Astrocyte of the cerebellum (primary cell): ENCODE measurements at regions not wholly inside any gene's neighbourhood (a gene's known extent, or its start where the extent isn't known, plus 50 kb on each side); places are given as distances from the start of the nearest gene placed in this dataset.
"Not testable (repeated sequence)": the region's sequence is repeated elsewhere in the genome, so short reads cannot be mapped to it uniquely, and the experiment has no call there.

Experiments used
- DNase-seq: peaks from one replicate; pipeline ENCODE4 v3.0.0-alpha.2; 2011; ENCODE audit warnings: low read depth
- H3K4me3 ChIP-seq: 2 replicates; pipeline ENCODE4 v1.5.1; 2011; ENCODE audit warnings: mild to moderate bottlenecking, low read depth, low read length, moderate library complexity
- CTCF ChIP-seq: IDR thresholded peaks from 2 replicates; pipeline ENCODE4 v1.5.1; 2012; ENCODE audit warnings: low read length, low read depth, moderate library complexity, mild to moderate bottlenecking; ENCODE audit errors: missing control alignments
- in situ Hi-C: cut with HindIII; loops from 2 replicates; pipeline ENCODE4 v1.10.0; 2017; ENCODE audit warnings: low sequenced_read_pairs

DNA sequence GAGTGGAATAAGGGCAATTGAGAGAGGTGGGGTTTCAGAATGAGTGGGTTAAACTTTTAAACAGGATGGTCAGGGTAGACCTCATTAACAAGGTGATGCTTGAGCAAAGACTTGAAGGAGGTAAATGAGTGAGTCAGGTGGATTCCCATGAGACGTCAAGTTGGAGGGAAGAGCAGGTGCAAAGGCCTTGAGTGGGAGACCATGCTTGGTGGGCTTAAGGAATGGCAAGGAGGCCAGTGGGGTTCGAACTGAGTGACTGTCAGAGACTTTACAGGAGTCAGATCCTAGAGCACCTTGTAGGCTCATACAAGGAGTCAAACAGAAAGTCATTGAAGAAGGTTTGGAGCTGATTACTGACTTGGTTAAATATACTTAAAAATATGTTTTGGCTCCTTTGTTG lies 284.1 kb downstream of the CYRIA start:
- no peak for DNase-seq
- in situ Hi-C loops: no loop called here
- H3K4me3 ChIP-seq: no peak overlapping the region
- no peak for TF ChIP-seq CTCF

- H3K4me3 ChIP-seq, DNase-seq, in situ Hi-C loops: not testable (repeated sequence)
Measured at GRCh38 chr2:16379901-16380300, 285.7 kb downstream of the CYRIA start.

GRCh38 chr2:16379061-16379460 lies 286.6 kb downstream of the CYRIA start:
- DNase-seq, H3K4me3 ChIP-seq, in situ Hi-C loops: not testable (repeated sequence)

DNA sequence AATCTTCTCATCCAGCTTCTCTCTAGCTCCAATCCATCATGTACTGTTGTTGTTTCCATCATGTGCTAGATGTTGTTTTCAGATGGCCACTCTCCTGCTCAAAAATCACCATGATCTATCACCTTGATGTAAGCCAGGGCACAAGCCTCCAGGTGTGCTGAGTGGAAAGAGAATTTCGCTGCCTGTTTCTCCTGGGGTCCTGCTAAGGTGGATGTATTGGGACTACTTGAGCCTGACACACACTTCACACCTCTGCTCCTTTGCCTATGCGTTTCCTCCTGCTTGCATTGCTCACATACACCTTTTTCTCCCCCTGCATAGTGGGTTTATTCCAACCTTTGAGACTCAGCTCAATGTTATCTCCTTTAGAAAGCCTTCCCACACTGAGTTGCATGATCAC lies 287.6 kb downstream of the CYRIA start:
- no peak for TF ChIP-seq CTCF
- no peak for DNase-seq
- in situ Hi-C loops: no loop called here
- H3K4me3 ChIP-seq: no peak overlapping the region

DNA sequence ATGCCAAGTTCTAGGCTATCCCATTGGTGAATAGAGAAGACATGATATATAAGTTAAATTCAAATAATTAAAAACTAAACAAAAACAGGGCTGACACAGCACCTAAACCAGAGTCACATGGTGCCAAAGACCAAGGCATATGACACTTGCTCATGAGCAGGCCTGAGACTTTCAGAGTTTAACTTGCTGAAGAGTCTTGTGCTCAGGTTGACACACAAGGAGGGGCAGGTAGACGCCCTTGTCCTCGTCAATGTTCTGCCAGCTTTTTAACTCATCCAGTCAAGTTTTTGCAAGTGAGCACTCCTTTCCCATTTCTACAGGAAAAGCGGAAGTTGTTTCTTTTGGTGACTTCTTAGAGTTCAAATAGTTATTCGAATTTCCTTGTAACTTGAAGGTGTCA lies 289.7 kb downstream of the CYRIA start:
- no peak for TF ChIP-seq CTCF
- DNase-seq: no peak
- in situ Hi-C loops: no loop called here
- H3K4me3 ChIP-seq: no peak overlapping the region

DNA sequence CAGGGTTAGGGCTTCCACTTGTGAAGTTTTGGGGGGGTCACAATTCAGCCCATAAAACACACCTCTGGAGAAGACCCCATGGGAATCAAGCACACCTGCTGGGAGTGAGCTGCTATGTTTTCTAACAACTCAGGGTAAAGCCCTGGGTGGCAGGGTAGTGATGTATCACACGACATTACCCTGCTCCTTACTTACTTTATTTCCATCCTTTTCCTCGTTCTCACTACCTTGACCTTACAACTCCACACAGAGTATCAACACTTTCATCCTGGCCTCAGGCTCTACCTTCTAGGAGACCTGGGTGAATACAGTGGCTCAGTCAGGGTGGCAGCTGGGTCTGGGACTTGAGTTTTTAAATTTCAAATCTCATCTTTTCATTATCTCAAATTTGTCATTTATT lies 290.3 kb downstream of the CYRIA start:
- TF ChIP-seq CTCF: no peak
- no peak overlapping the region for H3K4me3 ChIP-seq
- in situ Hi-C loops: no loop called here
- DNase-seq: no peak

DNA sequence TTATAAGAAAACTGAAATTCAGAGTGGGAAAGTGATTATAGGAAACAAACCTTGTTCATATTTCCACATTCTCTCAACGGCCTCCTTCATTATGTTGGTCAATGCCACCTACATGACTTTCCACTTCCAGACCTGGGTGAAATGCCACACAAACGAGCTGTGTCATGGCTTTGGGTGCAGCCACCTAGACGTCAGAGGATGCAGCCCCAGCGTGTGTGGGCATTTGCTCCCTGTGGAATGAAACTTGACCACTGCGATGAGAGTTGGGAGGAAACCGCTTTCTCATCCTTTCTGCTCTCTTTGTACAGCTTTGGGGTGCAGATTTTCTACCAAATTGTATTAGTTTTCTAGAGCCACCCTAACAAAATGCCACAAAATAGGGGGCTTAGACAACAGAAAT lies 291.0 kb downstream of the CYRIA start:
- no peak for TF ChIP-seq CTCF
- no peak for DNase-seq
- H3K4me3 ChIP-seq: no peak overlapping the region
- in situ Hi-C loops: no loop called here

- in situ Hi-C loops: no loop called here
- DNase-seq: no peak
- no peak for TF ChIP-seq CTCF
- no peak overlapping the region for H3K4me3 ChIP-seq
Measured at GRCh38 chr2:16373341-16373740, 292.3 kb downstream of the CYRIA start.
